SK-MEL-5 (cell line): ENCODE measurements at regions not wholly inside any gene's neighbourhood (a gene's known extent, or its start where the extent isn't known, plus 50 kb on each side); places are given as distances from the start of the nearest gene placed in this dataset.
A peak's percentile ranks its signal among the peaks of the same experiment; 100 is the strongest.
"Not testable (repeated sequence)": the region's sequence is repeated elsewhere in the genome, so short reads cannot be mapped to it uniquely, and the experiment has no call there.

Source experiments
- DNase-seq: peaks from one replicate; pipeline ENCODE4 v3.0.0-alpha.2; 2016; ENCODE audit warnings: low read depth, low spot score
- in situ Hi-C: cut with HindIII; loops from 2 replicates; pipeline ENCODE4 v1.10.0; 2016; ENCODE audit warnings: low sequenced_read_pairs, high pct_unique_total_duplicates, low pct_unique_long_range_greater_than_20kb

DNA sequence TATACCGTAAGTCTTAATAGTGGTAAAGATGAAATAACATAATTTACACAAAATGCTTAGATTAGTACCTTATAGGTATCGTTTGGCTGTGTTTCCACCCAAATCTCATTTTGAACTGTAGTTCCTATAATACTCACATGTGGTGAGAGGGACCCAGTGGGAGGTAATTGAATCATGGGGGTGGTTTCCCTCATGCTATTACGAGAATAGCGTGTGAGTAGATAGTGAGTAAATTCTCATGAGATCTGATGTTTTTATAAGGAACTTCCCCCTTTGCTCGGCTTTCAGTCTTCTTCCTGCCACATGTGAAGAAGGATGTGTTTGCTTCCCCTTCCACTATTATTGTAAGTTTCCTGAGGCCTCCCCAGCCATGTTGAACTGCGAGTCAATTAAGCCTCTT is 426.3 kb upstream of the POT1 start:
- peak; percentile 45 for DNase-seq
- in situ Hi-C loops = no loop called here

DNA sequence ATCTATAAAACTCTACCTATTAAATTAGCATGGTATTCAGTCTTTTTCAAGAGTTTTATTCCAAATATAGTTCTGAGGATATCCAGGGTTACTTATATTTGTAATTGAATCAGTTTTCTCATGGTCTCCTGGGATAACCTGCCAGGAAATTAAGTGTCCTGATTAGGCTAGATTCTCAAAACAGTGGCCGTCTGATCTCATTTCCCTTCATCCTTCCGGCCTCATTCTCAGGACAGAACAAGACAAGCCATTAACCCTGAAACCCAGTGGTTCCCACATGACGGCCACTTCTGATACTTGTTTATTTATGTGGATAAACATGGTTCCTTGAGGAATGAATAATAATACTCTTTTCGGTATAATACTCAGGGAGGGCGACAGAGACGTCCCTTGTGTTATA is 417.6 kb upstream of the POT1 start:
- DNase-seq = peak; percentile 46
- in situ Hi-C loops = no loop called here

DNA sequence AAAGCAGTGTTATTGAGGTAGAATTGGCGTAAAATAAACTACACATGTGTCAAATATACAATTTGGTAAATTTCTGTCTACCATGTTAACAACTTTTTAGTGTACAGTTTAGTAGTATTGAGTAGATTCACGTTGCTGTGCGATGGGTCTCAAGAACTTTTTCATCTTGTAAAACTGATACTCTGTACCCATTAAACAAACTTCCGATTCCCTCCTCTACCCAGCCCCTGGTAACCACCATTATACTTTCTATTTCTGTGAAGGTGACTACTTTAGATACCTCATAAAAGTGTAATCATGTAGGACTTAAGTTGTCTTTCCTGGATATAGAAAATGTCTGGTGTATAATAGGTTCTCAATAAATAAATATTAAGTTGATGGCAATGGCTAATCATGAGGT is 408.5 kb upstream of the POT1 start:
- DNase-seq = no peak
- in situ Hi-C loops = no loop called here

DNA sequence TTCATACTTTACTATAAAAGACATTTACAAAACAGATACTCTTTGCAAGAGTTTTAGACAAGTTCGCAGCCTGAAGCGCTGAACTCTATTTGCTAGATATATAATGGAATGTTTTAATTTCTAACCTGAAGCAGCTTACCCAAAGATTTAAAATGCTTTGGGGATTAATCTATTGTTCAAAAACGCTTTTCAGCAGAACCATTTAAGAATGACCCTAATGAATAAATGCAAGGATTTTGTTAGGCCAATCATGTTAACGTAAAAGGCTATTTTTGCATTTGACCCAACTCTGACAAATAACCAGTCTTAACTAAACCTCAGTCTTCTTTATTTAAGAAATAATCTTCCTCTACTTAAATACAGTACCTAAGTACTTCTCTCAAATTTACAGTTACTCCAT is 406.7 kb upstream of the POT1 start:
- no peak for DNase-seq
- in situ Hi-C loops = no loop called here

DNA sequence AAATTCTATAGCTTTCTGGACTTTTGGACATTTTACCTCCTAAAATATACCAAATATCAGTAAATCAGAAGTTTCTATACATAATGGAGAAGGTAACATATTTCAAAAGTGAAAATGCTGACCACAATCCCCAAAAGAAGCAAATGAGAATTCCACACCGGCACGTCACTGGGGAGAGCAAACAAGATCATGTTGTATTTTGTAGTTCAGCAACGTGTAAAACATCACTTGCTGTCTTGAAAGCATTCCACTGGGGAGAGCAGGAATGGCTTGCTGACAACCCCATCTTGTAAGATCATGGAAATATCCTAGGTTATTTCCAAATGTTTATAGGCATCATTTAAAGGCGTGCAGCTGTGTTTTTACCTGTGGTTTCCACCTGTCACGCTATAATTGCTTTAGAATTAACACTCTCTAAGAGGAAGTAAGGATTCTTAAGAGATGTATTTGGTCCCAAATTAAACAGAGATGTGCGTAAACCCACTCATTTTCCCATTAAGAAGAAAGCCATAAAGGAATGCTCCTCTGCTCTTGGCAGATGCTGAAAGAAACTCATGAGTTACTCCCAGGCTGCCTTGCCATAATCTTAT is 397.1 kb upstream of the POT1 start:
- in situ Hi-C loops = no loop called here
- DNase-seq = no peak

DNA sequence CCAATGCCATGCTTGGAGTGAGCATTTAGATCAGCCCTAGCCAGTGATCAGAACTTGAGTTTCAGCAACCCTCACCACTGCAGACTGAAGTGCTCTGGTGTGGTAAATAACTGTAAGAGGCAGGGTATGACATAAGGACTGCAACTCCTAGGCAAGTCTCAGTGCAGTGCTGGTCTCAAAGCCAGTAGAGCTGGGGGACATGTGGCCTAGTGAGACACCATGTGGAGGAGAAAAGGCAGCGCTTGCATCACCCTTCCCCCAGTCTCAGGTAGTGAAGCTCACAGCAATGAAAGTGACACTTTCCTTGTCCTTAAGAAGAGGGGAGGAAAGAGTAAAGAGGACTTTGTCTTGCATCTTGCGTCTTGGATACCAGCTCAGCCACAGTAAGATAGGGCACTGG is 386.8 kb upstream of the POT1 start:
- in situ Hi-C loops = no loop called here
- peak; percentile 57 for DNase-seq

DNA sequence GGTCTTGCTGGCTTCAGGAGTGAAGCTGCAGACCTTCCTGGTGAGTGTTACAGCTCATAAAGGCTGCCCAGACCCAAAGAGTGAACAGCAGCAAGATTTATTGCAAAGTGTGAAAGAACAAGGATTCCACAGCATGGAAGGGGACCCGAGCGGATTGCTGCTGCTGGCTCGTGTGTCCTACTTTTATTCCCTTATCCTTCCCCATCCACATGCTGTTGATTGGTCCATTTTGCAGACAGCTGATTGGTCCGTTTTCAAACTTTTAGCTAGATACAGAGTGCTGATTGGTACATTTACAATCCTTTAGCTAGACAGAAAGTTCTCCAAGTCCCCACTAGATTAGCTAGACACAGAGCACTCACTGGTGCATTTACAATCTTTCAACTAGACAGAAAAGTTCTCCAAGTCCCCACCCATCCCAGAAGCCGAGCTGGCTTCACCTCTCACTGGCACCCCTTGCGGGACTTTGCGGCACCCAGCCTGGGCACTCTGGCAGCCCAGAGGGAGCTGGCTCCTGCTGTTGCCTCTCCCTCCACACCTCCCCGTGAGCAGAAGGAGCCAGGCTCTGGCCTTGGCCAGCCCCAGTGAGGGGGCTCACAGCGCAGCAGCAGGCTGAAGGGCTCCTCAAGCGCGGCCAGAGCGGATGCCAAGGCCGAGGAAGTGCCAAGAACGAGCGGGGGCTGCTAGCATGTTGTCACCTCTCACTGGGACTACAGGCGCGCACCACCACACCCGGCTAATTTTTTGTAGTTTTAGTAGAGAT is 369.6 kb upstream of the POT1 start:
- DNase-seq = no peak
- in situ Hi-C loops = no loop called here

GRCh38 chr7:125279961-125280360 is 350.3 kb upstream of the POT1 start:
- no peak for DNase-seq
- in situ Hi-C loops = no loop called here

DNA sequence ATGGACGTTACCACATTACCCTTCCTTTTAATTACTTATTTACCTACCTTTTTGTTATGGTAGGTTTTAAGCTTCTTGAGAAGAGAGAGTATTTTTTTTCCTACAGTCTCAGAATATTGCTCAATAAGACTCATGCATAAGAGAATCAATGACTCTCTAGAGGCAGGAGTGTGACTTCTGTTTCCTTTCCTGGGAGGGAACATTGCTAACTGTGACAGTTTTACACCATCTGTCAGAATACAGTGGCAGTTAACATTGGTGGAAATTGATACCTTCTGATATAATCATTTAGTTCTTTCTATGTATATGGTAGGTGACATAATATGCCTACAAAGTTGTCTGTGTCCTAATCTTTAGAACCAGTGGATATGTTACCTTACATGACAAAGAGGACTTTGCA is 348.7 kb upstream of the POT1 start:
- in situ Hi-C loops = no loop called here
- DNase-seq = no peak

DNA sequence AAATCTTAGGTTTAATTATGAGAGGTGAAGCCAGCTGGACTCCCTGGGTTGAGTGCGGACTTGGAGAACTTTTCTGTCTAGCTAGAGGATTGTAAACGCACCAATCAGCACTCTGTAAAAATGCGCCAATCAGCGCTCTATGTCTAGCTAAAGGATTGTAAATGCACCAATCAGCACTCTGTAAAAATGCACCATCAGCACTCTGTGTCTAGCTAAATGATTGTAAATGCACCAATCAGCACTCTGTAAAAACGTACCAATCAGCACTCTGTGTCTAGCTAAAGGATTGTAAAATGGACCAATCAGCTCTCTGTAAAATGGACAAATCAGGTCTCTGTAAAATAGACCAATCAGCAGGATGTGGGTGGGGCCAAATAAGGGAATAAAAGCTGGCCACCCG is 345.1 kb upstream of the POT1 start:
- in situ Hi-C loops, DNase-seq: not testable (repeated sequence)

DNA sequence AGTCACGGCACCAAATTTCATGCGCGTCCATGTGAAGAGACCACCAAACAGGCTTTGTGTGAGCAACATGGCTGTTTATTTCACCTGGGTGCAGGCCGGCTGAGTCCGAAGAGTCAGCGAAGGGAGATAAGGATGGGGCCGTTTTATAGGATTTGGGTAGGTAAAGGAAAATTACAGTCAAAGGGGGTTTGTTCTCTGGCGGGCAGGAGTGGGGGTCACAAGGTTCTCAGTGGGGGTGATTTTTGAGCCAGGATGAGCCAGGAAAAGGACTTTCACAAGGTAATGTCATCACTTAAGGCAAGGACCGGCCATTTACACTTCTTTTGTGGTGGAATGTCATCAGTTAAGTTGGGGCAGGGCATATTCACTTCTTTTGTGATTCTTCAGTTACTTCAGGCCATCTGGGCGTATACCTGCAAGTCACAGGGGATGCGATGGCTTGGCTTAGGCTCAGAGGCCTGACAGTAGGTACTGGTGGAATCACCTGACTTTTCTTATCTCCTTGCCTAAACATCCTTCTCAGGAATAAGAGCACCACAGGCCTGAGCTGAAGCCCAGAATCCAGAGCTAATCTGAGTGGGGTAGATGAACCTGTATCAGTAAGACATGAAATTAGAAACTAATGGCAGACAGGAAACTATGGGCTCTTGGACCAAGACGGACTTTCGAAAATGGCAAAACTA is 334.7 kb upstream of the POT1 start:
- in situ Hi-C loops, DNase-seq: not testable (repeated sequence)

GRCh38 chr7:125258876-125259417 is 329.3 kb upstream of the POT1 start:
- not testable (repeated sequence) for DNase-seq

GRCh38 chr7:125257617-125258016 is 328.0 kb upstream of the POT1 start:
- in situ Hi-C loops = no loop called here
- DNase-seq = no peak

More at GRCh38 chr7:125258876-125259417, 329.3 kb upstream of the POT1 start:
- in situ Hi-C loops = not testable (repeated sequence)

- no peak for DNase-seq
- in situ Hi-C loops = no loop called here
Observed at GRCh38 chr7:125256446-125256845, 326.8 kb upstream of the POT1 start.

GRCh38 chr7:125255810-125256209 is 326.2 kb upstream of the POT1 start:
- DNase-seq = no peak
- in situ Hi-C loops = no loop called here

GRCh38 chr7:125254566-125254965 is 324.9 kb upstream of the POT1 start:
- in situ Hi-C loops = no loop called here
- no peak for DNase-seq

GRCh38 chr7:125253452-125254190 is 324.0 kb upstream of the POT1 start:
- no peak for DNase-seq
- in situ Hi-C loops = no loop called here

GRCh38 chr7:125247514-125248098 is 318.0 kb upstream of the POT1 start:
- DNase-seq = no peak
- in situ Hi-C loops = no loop called here
